NCI-H2029 (cell line): ENCODE measurements at regions not wholly inside any gene's neighbourhood (a gene's known extent, or its start where the extent isn't known, plus 50 kb on each side); places are given as distances from the start of the nearest gene placed in this dataset.

ENCODE experiments used
- DNase-seq: peaks from one replicate; lab custom pipeline; 2025; lab: John Stamatoyannopoulos, UW

GRCh38 chr12:126588586-126589249, 1523.5 kb downstream of the AACS start:
- no peak for DNase-seq

GRCh38 chr12:126591533-126591932, 1526.3 kb downstream of the AACS start:
- DNase-seq: no peak

GRCh38 chr12:126601184-126602170, 1536.2 kb downstream of the AACS start:
- no peak for DNase-seq

- DNase-seq: no peak
Observed at GRCh38 chr12:126602612-126603011, 1537.4 kb downstream of the AACS start.

DNA sequence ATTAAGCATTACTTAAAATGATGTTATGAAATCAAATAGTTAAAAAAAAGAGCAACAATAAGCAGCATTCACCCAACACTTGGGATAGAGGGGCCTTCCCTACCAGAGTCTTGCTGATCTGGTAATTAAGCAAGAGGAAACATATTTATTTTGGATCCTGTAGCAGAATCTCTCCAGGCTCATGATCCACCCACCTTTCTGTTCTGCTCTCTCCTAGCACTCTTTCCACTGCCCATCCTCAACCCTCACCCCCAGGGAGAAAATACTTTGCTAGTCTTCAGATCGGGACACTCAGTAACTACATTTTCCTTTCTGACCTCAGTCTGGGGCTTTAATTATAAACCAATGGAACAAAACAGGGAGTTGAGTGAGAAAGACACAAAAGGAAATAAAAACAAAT, 1541.9 kb downstream of the AACS start:
- no peak for DNase-seq

- no peak for DNase-seq
Observed at GRCh38 chr12:126607867-126608266, 1542.6 kb downstream of the AACS start.

GRCh38 chr12:126608607-126609175, 1543.5 kb downstream of the AACS start:
- DNase-seq: no peak

DNA sequence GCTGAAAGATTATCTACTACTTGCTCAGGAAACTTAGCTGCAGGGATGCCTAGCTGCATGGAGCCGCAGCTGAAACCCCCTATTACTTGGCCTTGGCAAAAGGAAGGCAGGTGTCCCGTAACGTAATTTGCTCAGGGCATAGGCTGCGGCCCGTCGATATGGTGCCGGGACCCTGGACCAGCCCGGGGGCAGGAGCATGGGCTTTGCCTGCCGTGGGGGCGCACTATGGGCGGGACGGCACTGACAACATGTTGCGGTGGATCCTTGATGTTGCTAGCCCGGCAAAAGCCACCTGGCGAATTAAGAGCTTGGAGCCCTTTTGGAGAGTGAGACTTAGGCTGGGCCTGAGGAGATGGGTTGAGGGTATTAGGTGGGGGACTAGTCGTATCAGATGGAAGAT, 1551.2 kb downstream of the AACS start:
- no peak for DNase-seq

DNA sequence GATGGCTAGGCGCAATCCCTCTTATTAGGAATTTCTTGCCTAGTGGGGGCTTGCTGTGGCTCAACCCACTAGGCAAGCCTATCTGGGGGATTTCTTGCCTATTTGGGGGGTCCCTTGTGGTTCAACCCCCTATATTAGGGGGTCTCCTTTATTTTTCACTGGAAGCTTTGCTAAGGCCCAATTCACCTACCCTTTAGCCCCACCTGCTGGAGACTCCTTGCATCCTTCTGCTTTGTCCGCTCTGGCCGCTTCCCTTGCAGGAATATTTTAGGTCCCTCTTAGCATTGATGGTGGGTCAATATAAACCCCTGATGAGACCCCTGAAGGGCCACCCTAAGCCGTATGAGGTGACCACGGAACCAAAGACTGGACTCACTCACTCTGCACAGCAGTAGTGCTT, 1552.1 kb downstream of the AACS start:
- DNase-seq: no peak

- no peak for DNase-seq
Observed at GRCh38 chr12:126627596-126627995, 1562.4 kb downstream of the AACS start.

GRCh38 chr12:126636821-126637220, 1571.6 kb downstream of the AACS start:
- DNase-seq: no peak

DNA sequence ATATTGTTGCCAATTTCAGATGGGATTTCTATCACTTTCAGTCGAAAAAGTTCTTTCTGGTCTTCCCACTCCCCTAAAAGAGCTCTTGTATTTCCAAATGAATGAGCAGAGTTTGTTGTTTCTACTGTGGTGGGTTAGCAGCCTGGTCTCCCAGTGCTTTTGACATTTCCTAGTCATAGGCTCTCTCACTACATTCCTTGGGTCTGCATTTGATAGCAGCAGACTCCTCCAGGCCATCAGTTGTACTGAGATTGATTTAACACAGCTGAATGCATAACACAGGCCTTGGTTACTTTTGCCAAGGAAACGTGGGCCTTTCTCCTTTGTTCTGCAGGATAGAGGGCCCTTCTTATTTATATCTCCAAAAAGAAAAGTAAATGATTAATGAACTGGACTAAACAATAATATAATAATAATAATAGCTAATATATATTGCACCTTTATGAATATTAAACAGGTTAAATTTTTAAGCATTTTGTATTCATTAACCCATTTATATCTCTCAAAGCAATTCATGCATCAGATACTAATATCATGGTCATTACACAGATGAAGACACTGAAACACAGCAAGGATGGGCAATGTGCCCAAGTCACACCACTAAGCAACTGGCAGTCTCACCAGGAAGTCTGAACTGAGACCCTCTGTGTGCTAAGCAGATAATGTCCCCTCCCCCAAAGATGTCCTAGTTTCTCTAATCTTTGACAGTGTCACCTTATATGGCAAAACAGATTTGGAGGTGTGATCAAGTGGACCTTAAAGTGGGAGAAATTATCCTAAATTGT, 1579.2 kb downstream of the AACS start:
- no peak for DNase-seq

GRCh38 chr12:126648074-126648473, 1582.8 kb downstream of the AACS start:
- peak; percentile 30 for DNase-seq

- DNase-seq: no peak
Observed at GRCh38 chr12:126651133-126651532, 1585.9 kb downstream of the AACS start.

DNA sequence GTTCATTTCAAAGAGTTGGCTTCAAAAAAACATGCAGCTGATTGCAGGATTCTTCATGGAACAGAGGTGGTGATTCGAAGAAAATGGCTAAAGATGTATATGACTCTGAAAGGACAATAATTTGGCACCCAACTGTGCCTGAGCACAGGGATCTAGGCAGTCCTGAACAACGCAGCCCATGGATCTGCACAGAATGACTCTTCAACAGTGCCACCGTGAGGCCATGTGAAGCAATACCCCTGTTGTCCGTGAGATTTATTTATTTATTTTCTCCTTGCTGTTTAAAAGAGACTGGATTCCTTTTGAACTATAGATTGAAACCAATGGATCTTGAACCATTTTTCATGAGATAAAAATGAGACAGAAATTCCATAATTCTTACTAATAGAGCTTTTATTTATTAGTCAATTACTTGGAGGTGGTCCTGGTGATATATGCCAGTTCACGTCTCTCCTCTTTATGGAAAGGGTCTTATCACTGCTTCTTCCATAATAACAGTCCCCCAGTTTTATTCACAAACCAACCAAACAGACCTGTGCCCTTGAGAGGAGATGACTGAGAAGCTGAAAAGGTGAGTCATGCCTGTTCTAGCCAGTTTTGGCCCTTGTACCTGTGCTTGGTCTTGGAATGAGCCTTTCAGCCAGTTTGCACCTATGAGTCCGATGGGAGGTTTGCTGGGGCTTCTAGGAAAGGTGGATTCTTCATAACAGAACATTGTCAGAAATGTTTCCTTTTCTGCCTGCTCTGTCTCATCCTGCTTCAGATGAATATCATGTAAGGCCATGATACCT, 1598.3 kb downstream of the AACS start:
- DNase-seq: peak; percentile 16

DNA sequence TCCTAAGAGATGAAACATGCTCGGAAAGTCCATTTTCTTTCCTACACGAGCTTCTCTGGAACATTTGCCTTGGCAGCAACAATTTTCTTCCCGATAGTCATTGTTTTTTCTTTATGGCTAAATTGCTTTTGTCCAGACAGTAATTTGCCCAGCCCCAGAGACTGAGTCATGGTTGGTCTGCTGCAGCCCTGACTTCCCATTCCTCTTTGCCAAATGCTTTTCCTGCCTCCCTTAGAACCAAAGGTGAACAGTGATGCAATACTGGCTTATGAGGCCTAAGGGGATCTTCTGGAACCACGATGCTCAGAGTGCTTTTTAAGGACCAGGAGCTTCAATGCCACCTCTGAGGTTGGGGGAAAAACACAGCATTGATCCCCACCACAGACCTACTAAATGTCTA, 1599.6 kb upstream of the TMEM132C start:
- no peak for DNase-seq

DNA sequence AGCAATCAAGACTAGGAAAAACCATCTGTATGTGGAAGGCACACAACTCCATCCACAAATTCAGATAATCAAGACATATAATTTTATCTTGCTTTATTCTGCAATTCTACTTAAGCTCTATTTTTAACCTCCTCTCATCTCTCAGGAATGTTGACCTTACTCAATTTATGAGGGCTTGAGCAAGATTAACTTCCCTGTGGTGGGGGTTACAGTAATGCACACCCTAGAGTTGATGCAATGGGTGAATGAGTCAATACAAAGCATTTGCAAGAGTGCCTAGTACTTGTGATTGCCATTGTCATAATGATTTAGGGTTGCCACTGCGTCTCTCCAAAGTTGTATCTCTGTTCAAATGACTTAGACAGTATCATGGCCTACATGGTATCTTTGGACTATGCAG, 1598.4 kb upstream of the TMEM132C start:
- no peak for DNase-seq

DNA sequence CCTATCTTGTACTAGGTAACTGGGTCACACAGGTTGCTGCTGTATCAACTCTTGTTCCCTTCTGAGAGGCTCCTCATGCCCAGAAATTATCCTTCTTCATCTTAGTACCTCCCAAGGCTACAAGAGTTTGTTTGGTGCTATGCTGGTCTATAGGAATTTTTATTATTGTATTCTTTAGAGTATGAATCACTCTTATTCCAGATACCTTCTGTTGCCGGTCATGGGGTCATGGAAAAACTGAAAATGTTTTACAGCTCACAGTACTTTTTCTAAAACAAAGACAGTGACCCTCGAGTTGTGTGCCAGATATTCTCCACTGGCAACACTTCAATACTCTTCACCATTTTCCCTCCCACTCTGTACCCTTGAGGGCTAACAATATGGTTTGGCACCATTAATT, 1598.0 kb upstream of the TMEM132C start:
- DNase-seq: no peak

DNA sequence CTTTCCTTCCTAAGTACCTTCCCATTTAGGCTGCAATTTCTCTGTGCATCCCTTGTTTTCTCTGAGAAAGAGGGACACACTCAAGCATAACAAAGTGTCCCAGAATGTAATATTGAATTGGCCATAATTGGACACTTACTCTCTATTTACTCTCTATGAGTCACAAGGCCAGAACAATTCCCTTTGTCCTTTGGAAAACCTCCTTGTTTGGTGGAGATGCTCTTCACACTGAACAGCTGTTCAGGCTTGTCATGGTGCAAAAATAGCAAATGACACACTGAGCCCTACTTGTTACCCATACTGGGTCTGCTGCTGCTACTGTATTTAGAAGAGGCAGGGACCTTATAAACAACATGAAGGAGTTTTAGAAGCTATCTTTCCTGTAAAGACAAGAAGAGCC, 1590.5 kb upstream of the TMEM132C start:
- DNase-seq: peak; percentile 99

DNA sequence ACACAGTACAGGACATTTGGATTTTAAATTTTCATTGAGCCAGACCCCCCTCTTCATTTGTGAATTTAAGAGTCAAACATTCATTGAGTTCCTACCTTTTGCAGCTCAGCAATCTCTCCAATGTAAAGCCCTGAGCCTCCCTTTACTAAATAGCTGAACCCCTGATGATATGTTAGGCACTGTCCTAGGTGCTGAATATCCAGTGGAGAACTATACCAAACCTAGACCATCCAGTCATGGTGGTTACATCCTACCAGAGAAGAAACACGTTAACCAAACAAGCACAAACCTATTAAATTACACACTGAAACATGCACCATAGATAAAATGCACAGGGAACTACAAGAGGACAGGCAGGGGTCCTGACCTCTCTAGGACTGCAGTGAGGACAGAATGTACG, 1585.3 kb upstream of the TMEM132C start:
- DNase-seq: no peak

DNA sequence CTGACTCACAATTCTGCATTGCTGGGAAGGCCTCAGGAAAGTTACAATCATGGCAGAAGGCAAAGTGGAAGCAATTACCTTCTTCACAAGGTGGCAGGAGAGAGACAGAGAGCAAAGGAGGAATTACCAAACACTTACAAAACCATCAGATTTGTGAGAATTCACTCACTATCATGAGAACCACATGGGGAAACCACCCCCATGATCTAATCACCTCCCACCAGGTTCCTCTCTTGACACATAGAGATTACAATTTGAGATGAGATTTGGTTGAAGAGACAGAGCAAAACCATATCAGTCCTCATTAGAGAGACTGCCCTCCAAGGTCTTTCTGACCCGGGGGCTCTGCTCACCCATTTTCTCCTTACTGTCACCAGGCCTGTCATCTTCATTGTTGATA, 1582.3 kb upstream of the TMEM132C start:
- DNase-seq: no peak
